HG02610 (cell line): ENCODE measurements at regions not wholly inside any gene's neighbourhood (a gene's known extent, or its start where the extent isn't known, plus 50 kb on each side); places are given as distances from the start of the nearest gene placed in this dataset.
"Not testable (repeated sequence)": the region's sequence is repeated elsewhere in the genome, so short reads cannot be mapped to it uniquely, and the experiment has no call there.

Experiments
- ATAC-seq: cut with Tn5 transposase; IDR thresholded peaks from one replicate; pipeline ENCODE4 v1.9.1; 2021; ENCODE audit warnings: mild to moderate bottlenecking, moderate library complexity; ENCODE audit not compliant: unreplicated experiment

GRCh38 chr20:12416281-12416680 lies 498.6 kb downstream of the BTBD3 start:
- no peak for ATAC-seq

DNA sequence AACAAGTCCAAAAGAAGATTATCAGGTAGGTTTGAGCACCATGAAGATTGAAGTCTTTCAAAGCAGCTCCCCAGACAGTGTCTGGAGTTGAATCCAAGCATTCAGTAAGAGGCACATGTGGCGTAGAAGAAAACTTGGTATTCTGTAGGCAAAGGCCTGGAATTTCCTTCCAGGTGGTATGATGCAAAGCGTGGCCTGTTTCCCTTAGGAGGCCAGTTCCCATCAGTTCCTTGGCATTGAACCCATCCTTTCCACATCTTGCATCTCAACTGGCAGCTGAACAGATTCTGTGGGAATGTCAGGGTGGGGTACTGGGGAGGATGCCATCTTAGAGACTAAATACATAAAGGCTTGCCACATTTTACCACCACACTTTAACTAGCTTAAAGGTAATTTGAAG lies 516.0 kb downstream of the BTBD3 start:
- no peak for ATAC-seq

DNA sequence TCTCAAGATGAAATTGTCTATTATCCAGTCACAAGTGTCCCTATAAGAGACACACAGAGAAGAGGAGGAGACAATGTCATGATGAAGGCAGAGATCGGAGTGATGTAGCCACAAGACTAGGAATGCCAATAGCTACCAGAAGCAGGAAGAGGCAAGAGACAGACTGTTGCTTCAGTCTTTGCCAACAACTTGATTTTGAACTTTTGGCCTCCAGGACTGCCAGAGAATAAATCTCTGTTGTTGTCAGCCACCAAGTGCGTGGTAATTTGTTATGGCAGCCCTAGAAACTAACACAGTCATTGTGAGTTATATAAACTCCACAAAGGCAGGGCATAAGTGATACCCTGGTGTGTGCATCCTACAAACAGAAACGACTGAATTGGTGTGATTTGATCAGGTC lies 517.0 kb downstream of the BTBD3 start:
- no peak for ATAC-seq

DNA sequence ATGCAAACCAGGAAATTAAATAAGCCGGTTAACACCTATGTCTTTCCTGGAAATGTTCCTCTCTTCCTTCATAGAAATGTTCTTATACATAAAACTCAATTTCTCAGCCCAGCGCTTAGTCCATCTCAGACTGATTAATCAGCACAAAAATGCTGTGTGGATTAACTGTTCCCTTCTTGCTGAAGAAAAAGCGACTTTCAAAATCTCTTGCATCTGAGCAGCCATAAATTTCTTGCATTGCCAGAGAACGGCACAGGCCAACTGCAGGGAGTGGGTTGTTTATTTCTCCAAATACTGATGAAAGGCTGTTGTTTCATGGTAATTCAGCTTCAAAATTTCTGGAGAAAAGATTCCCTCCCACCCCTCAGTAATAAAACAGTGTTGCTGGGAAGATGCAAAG lies 517.6 kb downstream of the BTBD3 start:
- no peak for ATAC-seq

- ATAC-seq, result no peak
These were observed 536.0 kb downstream of the BTBD3 start for GRCh38 chr20:12453711-12454110.

- no peak for ATAC-seq
These were observed 537.5 kb downstream of the BTBD3 start for GRCh38 chr20:12455148-12455547.

- ATAC-seq, result no peak
These were observed 540.5 kb downstream of the BTBD3 start for GRCh38 chr20:12458241-12458640.

- ATAC-seq, result no peak
These were observed 544.7 kb upstream of the SPTLC3 start for GRCh38 chr20:12464036-12464435.

- no peak for ATAC-seq
These were observed 541.9 kb upstream of the SPTLC3 start for GRCh38 chr20:12466915-12467314.

DNA sequence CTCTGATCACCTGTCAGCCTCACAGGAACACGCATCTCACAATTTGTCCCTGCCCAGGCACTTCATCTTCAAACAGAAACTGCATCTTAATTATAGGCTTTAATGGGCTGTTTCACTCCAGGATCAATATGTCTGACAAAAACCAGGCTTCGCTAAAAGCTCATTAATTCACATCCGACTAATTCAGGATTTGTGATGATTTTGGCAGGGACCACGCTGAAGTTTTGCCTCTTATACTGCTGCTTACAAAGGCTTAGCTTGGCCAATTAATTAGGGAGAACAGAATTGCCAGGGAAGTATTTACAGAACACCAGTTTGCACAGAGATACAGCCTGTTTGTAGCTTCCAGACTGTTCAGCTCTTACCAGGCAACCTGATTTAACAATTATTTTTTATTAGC lies 541.0 kb upstream of the SPTLC3 start:
- ATAC-seq, result no peak

- no peak for ATAC-seq
These were observed 526.1 kb upstream of the SPTLC3 start for GRCh38 chr20:12482661-12483060.

DNA sequence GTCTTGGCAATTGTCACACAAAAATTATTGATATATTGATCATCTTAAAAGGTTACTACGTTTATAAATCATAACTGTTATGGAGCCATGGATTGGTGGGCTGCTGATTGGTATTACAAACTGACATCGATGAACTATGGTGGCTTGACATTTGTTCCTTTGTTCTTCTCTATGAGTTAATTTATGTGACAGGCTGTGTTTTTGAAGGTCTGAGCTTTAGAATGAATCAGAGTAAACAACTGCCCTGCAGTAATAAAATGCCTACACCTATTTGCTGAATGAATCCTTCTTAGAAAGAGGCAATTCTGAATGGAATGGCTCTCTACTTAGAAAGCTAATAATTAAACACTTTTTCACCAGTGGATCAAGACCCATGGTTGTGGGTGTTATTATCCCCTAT lies 506.3 kb upstream of the SPTLC3 start:
- ATAC-seq, result no peak

GRCh38 chr20:12504779-12505178 lies 504.0 kb upstream of the SPTLC3 start:
- no peak for ATAC-seq

DNA sequence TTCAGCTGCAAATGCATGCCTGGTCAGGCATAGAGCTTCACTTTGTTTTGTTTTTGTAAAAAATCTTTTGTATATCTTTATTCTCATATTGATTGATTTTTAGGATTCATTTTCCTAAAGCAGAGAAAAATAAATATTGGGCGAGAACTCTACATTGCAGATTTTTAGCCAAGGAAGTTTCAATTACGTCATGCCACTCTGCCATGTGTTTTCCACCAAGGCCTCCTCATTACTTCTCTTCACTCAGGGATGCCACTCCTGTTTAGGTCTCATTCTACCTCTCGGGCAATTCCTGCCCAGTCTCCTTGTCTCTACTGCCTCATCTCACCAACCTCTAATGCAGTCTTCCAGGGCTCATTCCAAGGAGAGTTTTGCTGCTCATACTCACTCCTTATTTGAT lies 497.3 kb upstream of the SPTLC3 start:
- ATAC-seq, result no peak

- no peak for ATAC-seq
These were observed 496.0 kb upstream of the SPTLC3 start for GRCh38 chr20:12512755-12513154.

- no peak for ATAC-seq
These were observed 480.7 kb upstream of the SPTLC3 start for GRCh38 chr20:12528104-12528503.

DNA sequence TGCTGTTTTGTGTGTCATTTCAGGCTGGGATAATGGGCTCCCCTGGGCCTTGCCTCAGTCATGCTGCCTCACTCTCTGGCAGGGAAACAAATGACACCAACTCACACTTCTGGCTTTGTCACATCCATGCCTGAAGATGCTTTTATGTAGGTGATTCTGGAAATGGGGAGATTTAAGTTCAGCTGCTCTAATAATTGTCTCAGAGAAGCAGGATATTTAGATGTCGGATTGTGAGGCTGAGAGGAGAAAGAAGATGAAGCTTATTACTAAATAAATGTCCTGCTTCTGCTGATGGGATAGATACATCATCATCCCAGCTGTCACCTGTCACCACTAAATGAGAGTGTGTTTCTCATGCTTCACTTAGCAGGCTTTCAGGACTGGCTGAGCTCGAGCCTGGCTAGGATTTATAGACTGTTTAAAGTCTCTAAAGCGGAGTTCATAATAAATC lies 480.2 kb upstream of the SPTLC3 start:
- no peak for ATAC-seq

GRCh38 chr20:12531626-12532025 lies 477.1 kb upstream of the SPTLC3 start:
- ATAC-seq, result no peak

DNA sequence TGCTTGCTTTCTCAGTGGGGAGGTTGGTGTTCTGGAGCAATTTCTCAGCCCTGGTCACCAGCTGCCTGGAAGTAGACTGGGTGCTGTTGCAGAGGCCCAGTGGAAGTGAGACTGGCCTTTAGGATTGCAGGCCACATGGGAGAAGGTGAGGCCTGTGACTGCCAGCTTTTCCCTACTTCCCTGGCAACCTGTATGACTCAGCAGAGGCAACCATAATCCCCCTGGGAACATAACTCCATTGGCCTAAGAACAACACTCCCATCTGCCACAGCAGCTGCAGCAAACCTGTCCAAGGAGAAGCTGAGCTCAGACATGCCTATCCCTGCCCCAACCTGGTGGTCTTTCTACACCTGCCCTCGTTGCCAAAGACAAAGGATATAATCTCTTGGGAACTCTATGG lies 473.5 kb upstream of the SPTLC3 start:
- ATAC-seq, result no peak

DNA sequence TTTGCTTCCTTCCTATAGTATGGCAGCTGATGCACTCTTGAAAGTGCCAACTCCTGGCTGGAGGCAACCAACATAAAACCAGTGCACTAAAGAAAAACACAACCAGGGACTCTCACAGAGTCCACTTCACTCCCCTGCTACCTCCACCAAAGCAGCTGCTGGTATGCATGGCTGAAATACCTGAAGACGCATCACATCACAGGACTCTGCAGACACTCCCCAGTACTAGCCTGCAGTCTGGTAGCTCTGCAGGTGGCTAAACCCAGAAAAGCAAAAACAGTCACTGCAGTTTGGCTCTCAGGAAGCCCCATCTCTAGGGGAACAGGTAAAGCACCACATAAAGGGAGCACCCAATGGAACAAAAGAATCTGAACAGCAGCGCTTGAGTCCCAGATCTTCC lies 473.0 kb upstream of the SPTLC3 start:
- no peak for ATAC-seq

GRCh38 chr20:12554426-12554825 lies 454.3 kb upstream of the SPTLC3 start:
- no peak for ATAC-seq

GRCh38 chr20:12555369-12555768 lies 453.4 kb upstream of the SPTLC3 start:
- ATAC-seq, result no peak

- ATAC-seq, result not testable (repeated sequence)
These were observed 452.9 kb upstream of the SPTLC3 start for GRCh38 chr20:12555849-12556248.

GRCh38 chr20:12557224-12557623 lies 451.5 kb upstream of the SPTLC3 start:
- no peak for ATAC-seq
